ENCODE measurements at regions not wholly inside any gene's neighbourhood (a gene's known extent, or its start where the extent isn't known, plus 50 kb on each side); places are given as distances from the start of the nearest gene placed in this dataset.

- no peak for TF ChIP-seq POLR2A (IDR thresholded peaks at IDR 0.05; ENCODE audit: low read depth, low read length)
- TF ChIP-seq POLR2AphosphoS5 (IDR thresholded peaks at IDR 0.05; ENCODE audit: low read depth, low read length), result no peak
Observed at GRCh38 chr5:173531863-173532262, 84.6 kb downstream of the BOD1 start.
